Loucy (cell line): ENCODE measurements at regions not wholly inside any gene's neighbourhood (a gene's known extent, or its start where the extent isn't known, plus 50 kb on each side); places are given as distances from the start of the nearest gene placed in this dataset.

Experiments
- H2AFZ ChIP-seq: fragments of 200-600 bp; sonication (generic); 2 replicates; pipeline ENCODE4 v1.6.0; 2016; ENCODE audit warnings: antibody characterized with exemption, mild to moderate bottlenecking, low read length, moderate library complexity
- H3F3A ChIP-seq: fragments of 200-600 bp; 2 replicates; pipeline ENCODE4 v1.6.0; 2016; ENCODE audit warnings: antibody characterized with exemption, low read depth, mild to moderate bottlenecking
- H3K27me3 ChIP-seq: fragments of 200-600 bp; sonication (generic); 2 replicates; pipeline ENCODE4 v1.6.1; 2014; ENCODE audit warnings: low read length, mild to moderate bottlenecking; ENCODE audit not compliant: insufficient read depth, poor library complexity, severe bottlenecking
- H3K36me3 ChIP-seq: fragments of 200-600 bp; sonication (generic); 2 replicates; pipeline ENCODE4 v1.6.1; 2016; ENCODE audit warnings: low read length; ENCODE audit not compliant: insufficient read depth
- H3K4me1 ChIP-seq: fragments of 200-600 bp; sonication (generic); 2 replicates; pipeline ENCODE4 v1.5.1; 2014; ENCODE audit warnings: low read length, mild to moderate bottlenecking; ENCODE audit not compliant: insufficient read depth, poor library complexity, severe bottlenecking
- H3K4me2 ChIP-seq: fragments of 200-600 bp; sonication (generic); 2 replicates; pipeline ENCODE4 v1.6.0; 2014; ENCODE audit warnings: antibody characterized with exemption, low read length, low read depth, mild to moderate bottlenecking; ENCODE audit not compliant: poor library complexity, severe bottlenecking
- H3K4me3 ChIP-seq: fragments of 200-600 bp; sonication (generic); 2 replicates; pipeline ENCODE4 v1.5.1; 2014; ENCODE audit warnings: low read length, mild to moderate bottlenecking, mixed read lengths; ENCODE audit not compliant: poor library complexity, severe bottlenecking
- H3K79me2 ChIP-seq: fragments of 200-600 bp; sonication (generic); 2 replicates; pipeline ENCODE4 v1.6.1; 2014; ENCODE audit warnings: low read length; ENCODE audit not compliant: insufficient read depth
- H3K9ac ChIP-seq: fragments of 200-600 bp; sonication (generic); 2 replicates; pipeline ENCODE4 v1.6.0; 2014; ENCODE audit warnings: mild to moderate bottlenecking, low read depth, low read length, moderate library complexity; ENCODE audit not compliant: poor library complexity, severe bottlenecking
- H3K9me2 ChIP-seq: fragments of 200-600 bp; sonication (generic); replicated peaks from 2 replicates; pipeline ENCODE4 v1.6.1; 2016; ENCODE audit warnings: low read depth, low read length, mixed read lengths
- H3K9me3 ChIP-seq: fragments of 200-600 bp; sonication (generic); 2 replicates; pipeline ENCODE4 v1.6.1; 2014; ENCODE audit warnings: mild to moderate bottlenecking, antibody characterized with exemption, low read length, low read depth; ENCODE audit not compliant: insufficient read depth
- H4K20me1 ChIP-seq: fragments of 200-600 bp; sonication (generic); 2 replicates; pipeline ENCODE4 v1.6.0; 2014; ENCODE audit warnings: antibody characterized with exemption, low read length, mild to moderate bottlenecking; ENCODE audit not compliant: insufficient read depth, poor library complexity, severe bottlenecking
- EZH2phosphoT487 ChIP-seq: fragments of 200-600 bp; IDR thresholded peaks from 2 replicates; pipeline ENCODE4 v1.6.1; 2018; ENCODE audit warnings: antibody characterized with exemption, mild to moderate bottlenecking, moderate library complexity, borderline replicate concordance
- TF ChIP-seq, protein P1 (sequence below): fragments of 200-600 bp; sonication (generic); conservative IDR thresholded peaks from 2 replicates; pipeline ENCODE4 v1.5.1; 2014; ENCODE audit warnings: mild to moderate bottlenecking, antibody characterized with exemption, low read length

DNA sequence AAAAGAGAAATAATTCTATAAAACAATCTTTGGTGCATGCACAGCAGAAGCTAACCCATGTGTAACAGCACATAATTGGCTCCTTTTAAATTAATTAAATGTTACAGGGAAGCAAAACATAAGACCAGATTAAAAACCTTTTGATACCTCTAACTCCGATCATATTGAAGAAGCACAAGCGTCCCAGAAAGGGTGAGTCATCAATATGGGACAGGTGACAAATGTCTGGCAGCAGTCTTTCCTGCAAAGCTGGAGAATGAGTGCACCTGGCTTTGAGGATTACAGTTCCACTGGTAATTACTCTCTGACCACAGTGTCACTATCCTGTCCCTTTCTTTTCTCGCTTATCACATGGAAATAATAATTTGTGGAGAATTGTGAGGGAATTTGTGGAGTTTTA is 94.6 kb downstream of the FAM9B start:
- Histone ChIP-seq H3K9me2 (no peaks in the 10 kb centered on the region), H2AFZ (no peak overlapping the region), H3K27me3 (no peaks in the 10 kb centered on the region), H3F3A (no peaks in the 10 kb centered on the region), H3K9me3 (no peaks in the 10 kb centered on the region), H3K79me2 (no peaks in the 10 kb centered on the region), H4K20me1 (no peaks in the 10 kb centered on the region), H3K4me3 (no peak overlapping the region), H3K4me2 (no peak overlapping the region), H3K9ac (no peak overlapping the region), H3K4me1 (no peaks in the 10 kb centered on the region), H3K36me3 (no peaks in the 10 kb centered on the region)
- TF ChIP-seq EZH2phosphoT487 = no peak
- TF ChIP-seq, protein P1, sequence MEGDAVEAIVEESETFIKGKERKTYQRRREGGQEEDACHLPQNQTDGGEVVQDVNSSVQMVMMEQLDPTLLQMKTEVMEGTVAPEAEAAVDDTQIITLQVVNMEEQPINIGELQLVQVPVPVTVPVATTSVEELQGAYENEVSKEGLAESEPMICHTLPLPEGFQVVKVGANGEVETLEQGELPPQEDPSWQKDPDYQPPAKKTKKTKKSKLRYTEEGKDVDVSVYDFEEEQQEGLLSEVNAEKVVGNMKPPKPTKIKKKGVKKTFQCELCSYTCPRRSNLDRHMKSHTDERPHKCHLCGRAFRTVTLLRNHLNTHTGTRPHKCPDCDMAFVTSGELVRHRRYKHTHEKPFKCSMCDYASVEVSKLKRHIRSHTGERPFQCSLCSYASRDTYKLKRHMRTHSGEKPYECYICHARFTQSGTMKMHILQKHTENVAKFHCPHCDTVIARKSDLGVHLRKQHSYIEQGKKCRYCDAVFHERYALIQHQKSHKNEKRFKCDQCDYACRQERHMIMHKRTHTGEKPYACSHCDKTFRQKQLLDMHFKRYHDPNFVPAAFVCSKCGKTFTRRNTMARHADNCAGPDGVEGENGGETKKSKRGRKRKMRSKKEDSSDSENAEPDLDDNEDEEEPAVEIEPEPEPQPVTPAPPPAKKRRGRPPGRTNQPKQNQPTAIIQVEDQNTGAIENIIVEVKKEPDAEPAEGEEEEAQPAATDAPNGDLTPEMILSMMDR = no peak

DNA sequence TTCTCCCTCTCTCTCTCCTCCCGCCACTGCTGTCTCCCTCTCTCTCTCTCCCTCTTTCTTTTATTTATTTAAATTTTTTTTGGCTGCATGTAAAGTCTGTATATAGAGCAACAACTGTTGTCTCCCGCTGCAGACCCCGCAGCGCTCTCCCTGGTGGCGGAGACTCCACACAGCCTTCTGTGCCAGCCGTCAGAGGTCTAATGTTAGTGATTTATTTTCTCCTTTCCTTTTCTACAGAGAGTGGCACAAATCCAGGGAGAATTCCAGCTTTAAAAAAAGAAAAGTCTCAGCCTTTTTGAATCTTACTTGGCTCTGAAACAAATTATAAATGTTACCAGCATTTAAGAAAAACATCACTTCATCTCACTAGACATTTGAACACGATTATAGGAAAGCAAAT is 106.2 kb downstream of the FAM9B start:
- Histone ChIP-seq H3K9ac (no peak overlapping the region), H3K27me3 (no peaks in the 10 kb centered on the region), H3K4me2 (no peak overlapping the region), H4K20me1 (no peaks in the 10 kb centered on the region), H2AFZ (no peak overlapping the region), H3K4me3 (no peak overlapping the region), H3F3A (no peaks in the 10 kb centered on the region), H3K4me1 (no peaks in the 10 kb centered on the region), H3K36me3 (no peaks in the 10 kb centered on the region), H3K9me2 (no peaks in the 10 kb centered on the region), H3K9me3 (no peaks in the 10 kb centered on the region), H3K79me2 (no peaks in the 10 kb centered on the region)
- no peak for TF ChIP-seq EZH2phosphoT487
- TF ChIP-seq, protein P1 = no peak

DNA sequence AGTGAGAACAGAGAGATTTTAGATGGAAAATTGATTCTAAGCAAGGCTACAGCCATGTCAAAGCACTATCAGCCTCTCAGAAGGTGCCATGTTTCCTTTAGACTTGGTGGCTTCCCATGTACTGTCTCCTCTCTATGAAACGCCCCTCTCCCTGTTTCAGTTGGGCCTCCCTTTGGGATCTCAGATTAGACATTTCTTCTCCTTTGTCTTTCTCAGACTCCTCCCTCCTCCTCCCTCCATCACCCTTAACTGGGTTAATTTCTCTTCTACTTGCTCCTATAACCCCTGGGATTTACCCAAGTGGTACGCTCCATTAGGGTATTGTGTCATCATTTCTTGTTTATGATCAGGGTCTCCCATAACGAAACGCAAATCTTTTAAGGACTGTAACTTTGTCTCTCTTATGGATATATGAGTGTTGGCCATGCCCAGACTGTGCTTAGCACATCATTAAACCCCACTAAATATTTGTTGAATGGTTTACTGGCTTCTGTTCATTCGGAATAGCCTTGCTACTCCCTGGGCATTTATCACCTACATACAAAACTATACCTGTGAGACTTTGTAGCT is 106.8 kb downstream of the FAM9B start:
- no peaks in the 10 kb centered on the region for H3K79me2 ChIP-seq
- no peaks in the 10 kb centered on the region for H3K36me3 ChIP-seq
- no peaks in the 10 kb centered on the region for H3F3A ChIP-seq
- H3K27me3 ChIP-seq = no peaks in the 10 kb centered on the region
- no peak for TF ChIP-seq EZH2phosphoT487
- TF ChIP-seq, protein P1 = no peak
- no peaks in the 10 kb centered on the region for H4K20me1 ChIP-seq
- no peak overlapping the region for H3K9ac ChIP-seq
- H3K4me2 ChIP-seq = no peak overlapping the region
- H3K4me3 ChIP-seq = no peak overlapping the region
- H3K9me2 ChIP-seq = no peaks in the 10 kb centered on the region
- H3K9me3 ChIP-seq = no peaks in the 10 kb centered on the region
- H2AFZ ChIP-seq = no peak overlapping the region
- no peaks in the 10 kb centered on the region for H3K4me1 ChIP-seq
